PC-3 (cell line): ENCODE measurements at regions not wholly inside any gene's neighbourhood (a gene's known extent, or its start where the extent isn't known, plus 50 kb on each side); places are given as distances from the start of the nearest gene placed in this dataset.

Experiments used
- EZH2 ChIP-seq: fragments of 300-600 bp; sonication (generic); IDR thresholded peaks from one replicate; pipeline ENCODE4 v1.6.1; 2017; ENCODE audit warnings: antibody characterized with exemption, mild to moderate bottlenecking, low read length; ENCODE audit not compliant: unreplicated experiment
- EZH2phosphoT487 ChIP-seq: fragments of 300-600 bp; sonication (generic); IDR thresholded peaks from 2 replicates; pipeline ENCODE4 v1.6.1; 2018; ENCODE audit warnings: mild to moderate bottlenecking, antibody characterized with exemption, low read length, borderline replicate concordance
- TF ChIP-seq, protein P1 (sequence below): fragments of 300-600 bp; sonication (generic); conservative IDR thresholded peaks from 2 replicates; pipeline ENCODE4 v1.5.1; 2017; ENCODE audit warnings: antibody characterized with exemption, low read depth, mild to moderate bottlenecking, low read length

DNA sequence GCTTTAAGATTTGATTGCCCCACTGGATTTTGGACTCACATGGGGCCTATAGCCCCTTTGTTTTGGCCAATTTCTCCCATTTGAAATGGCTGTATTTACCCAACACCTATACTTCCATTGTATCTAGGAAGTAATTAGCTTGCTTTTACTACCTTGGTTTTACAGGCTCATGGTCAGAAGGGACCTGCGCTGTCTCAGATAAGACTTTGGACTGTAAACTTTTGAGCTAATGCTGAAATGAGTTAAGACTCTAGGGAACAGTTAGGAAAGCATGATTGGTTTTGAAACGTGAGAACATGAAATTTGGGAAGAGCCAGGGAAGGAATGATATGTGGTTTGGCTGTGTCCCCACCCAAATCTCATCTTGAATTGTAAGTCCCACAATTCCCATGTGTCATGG lies 419.0 kb upstream of the TMPO start:
- TF ChIP-seq, protein P1, sequence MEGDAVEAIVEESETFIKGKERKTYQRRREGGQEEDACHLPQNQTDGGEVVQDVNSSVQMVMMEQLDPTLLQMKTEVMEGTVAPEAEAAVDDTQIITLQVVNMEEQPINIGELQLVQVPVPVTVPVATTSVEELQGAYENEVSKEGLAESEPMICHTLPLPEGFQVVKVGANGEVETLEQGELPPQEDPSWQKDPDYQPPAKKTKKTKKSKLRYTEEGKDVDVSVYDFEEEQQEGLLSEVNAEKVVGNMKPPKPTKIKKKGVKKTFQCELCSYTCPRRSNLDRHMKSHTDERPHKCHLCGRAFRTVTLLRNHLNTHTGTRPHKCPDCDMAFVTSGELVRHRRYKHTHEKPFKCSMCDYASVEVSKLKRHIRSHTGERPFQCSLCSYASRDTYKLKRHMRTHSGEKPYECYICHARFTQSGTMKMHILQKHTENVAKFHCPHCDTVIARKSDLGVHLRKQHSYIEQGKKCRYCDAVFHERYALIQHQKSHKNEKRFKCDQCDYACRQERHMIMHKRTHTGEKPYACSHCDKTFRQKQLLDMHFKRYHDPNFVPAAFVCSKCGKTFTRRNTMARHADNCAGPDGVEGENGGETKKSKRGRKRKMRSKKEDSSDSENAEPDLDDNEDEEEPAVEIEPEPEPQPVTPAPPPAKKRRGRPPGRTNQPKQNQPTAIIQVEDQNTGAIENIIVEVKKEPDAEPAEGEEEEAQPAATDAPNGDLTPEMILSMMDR = no peak
- TF ChIP-seq EZH2 (no peak), EZH2phosphoT487 (no peak)
